Gastroesophageal sphincter (tissue), 3 donors: ENCODE measurements at regions not wholly inside any gene's neighbourhood (a gene's known extent, or its start where the extent isn't known, plus 50 kb on each side); places are given as distances from the start of the nearest gene placed in this dataset.

ENCODE experiments used
- CTCF ChIP-seq, 4 experiments: fragments of 200-600 bp in 2 of 4; fragments of 450-650 bp in 2 of 4; sonication (generic) in 1 of 4; IDR thresholded peaks; one replicate each; pipeline ENCODE4 v1.5.1; 2017 to 2019; ENCODE audit warnings: antibody characterized with exemption in 4 of 4, mild to moderate bottlenecking in 2 of 4, moderate library complexity in 2 of 4
- EP300 ChIP-seq: sonication (generic); formaldehyde crosslinking; IDR thresholded peaks from one replicate; pipeline ENCODE4 v1.6.1; 2017; ENCODE audit warnings: antibody characterized with exemption, mild to moderate bottlenecking
- POLR2A ChIP-seq, 2 donors: fragments of 450-650 bp; IDR thresholded peaks; one replicate each; pipeline ENCODE4 v1.6.1; 2017; ENCODE audit warnings: antibody characterized with exemption in 2 of 2, mild to moderate bottlenecking in 2 of 2, moderate library complexity in 1 of 2
- POLR2AphosphoS5 ChIP-seq: sonication (generic); formaldehyde crosslinking; IDR thresholded peaks from one replicate; pipeline ENCODE4 v1.6.1; 2017; ENCODE audit warnings: antibody characterized with exemption

- no peak for TF ChIP-seq CTCF (IDR thresholded peaks at IDR 0.05)
- TF ChIP-seq POLR2A (IDR thresholded peaks at IDR 0.05) = no peak
- no peak for TF ChIP-seq EP300
- TF ChIP-seq POLR2AphosphoS5 = no peak
Measured at GRCh38 chr2:790081-790480, 112.9 kb upstream of the TMEM18 start.
